CD4-positive, alpha-beta T cell treated with Interleukin-21 for 1 hour (primary cell): ENCODE measurements at regions not wholly inside any gene's neighbourhood (a gene's known extent, or its start where the extent isn't known, plus 50 kb on each side); places are given as distances from the start of the nearest gene placed in this dataset.

Experiments used
- DNase-seq: peaks from one replicate; pipeline ENCODE4 v3.0.0-alpha.2; 2020

GRCh38 chr3:15952543-15953175 is 154.9 kb upstream of the ANKRD28 start:
- DNase-seq: no peak

GRCh38 chr3:15953841-15954240 is 156.1 kb upstream of the ANKRD28 start:
- peak; percentile 6 for DNase-seq

GRCh38 chr3:15955968-15956367 is 158.2 kb upstream of the ANKRD28 start:
- DNase-seq: no peak

GRCh38 chr3:15958692-15959433 is 161.1 kb upstream of the ANKRD28 start:
- no peak for DNase-seq

DNA sequence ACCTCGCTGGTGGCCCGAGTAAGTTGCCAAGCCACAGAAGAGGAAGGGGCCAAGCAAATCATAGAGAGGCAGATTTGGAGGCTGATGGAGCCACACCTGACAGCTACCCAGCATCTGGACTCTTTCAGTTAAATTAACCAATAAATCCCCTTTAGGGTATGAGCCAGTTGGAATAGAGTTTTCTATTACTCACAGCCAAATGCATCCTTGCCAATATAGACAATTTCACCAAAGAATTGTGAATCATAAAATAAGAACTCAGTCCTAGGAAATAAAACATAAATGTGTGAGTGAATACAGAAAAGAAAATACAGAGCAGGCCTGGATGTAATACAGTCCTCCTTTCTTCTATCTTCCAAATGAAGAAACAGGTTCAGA is 161.6 kb upstream of the ANKRD28 start:
- DNase-seq: no peak

DNA sequence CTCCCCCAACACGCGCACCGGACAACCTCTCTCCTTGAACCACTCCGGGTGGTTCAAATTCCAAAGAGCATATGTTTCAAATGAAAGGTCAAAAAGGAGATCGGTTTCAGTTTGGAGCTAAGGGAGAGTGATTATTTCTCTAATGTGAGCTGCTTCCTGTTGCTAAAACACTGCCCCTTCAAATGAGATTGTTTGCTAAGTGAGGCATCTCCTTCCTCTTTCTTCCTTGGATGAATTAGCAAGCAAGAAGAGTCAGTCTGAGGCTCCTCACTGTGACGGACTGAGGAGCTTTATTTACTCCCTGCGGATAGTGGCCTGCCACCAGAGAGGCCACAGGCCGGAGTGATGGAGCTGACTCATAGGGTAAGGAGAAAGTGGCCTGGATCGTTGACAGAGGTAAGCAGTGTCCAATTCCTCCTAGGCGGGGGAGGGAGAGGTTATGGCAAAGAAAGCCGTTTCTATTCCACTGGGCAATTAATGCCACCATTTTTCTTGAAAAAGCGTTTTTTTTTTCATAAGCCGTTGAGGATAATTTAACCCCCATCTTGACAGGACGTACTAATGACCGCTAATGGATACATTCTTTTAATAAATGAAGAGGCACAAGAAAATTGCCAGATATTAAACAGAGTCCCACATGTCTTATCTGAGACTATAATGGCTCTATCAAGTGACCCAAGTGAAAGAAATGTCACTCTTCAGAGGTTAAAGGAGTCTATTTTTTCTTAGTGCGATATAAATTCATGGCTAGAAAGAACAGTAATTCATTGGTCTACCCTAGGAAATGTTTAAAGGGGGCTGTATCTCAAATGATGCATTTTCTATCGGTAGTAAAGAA is 167.0 kb upstream of the ANKRD28 start:
- no peak for DNase-seq

DNA sequence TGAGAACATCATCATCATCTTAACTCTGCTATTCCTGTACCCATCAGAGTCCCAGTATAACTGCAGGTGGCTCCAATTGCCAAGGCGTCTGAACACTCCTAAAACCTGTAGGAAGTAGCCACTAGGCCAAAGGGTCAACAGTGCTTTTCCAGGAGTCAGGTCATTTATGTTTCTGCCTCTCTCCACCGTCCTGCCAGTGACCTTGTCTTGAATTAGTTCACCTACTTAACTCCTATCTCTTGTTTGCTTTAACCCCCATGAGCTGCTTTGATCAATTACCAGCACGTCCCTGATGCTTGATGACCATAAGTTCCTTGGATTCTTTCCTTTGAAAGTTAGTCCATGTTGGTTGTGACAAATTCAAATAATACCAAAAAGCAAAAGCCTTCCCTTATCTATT is 169.8 kb upstream of the ANKRD28 start:
- no peak for DNase-seq

- no peak for DNase-seq
Measured at GRCh38 chr3:15969874-15970640, 172.3 kb upstream of the ANKRD28 start.

- no peak for DNase-seq
Measured at GRCh38 chr3:15973414-15973813, 175.6 kb upstream of the ANKRD28 start.

GRCh38 chr3:15973940-15974339 is 176.2 kb upstream of the ANKRD28 start:
- no peak for DNase-seq

DNA sequence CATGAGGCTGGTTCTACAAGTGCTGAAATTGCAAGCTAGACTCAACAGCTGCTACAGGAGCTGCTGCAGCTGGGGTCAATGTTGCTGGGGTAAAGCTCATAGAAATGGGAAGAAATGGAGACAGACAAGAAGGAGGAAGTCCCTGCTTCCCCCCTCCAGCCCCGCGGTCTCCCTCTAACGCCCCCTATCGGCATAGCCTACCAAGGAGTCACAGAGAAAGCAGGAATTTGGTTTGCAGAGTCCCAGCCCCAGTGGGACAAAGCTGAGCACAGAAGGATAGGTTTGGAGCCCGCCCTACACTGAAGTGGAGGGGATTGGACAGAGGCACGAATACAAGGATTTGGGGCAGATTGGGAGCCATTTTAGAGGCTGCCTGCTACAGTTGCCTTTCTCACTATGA is 176.9 kb upstream of the ANKRD28 start:
- DNase-seq: no peak

DNA sequence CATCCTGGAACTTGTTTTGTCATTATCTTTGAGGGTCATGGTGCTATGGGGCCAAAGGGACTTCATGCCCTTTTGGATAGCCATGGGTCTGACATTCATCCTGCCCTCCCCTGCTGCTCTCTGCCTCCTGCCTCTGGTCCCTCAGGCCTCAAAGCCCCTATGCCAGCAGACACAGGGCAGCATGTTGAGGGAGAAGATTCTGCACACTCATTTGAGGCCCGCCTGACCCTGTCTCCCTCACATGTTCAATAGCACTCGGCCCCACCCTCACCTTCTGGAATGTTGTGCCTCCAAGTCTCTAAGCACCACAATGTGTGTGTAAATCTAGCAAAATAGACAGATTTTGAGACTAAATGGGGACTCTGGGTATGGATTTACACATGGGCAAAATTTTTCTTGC is 178.7 kb upstream of the ANKRD28 start:
- no peak for DNase-seq

- DNase-seq: no peak
Measured at GRCh38 chr3:15977090-15977489, 179.3 kb upstream of the ANKRD28 start.

GRCh38 chr3:15977598-15978232 is 179.9 kb upstream of the ANKRD28 start:
- no peak for DNase-seq

DNA sequence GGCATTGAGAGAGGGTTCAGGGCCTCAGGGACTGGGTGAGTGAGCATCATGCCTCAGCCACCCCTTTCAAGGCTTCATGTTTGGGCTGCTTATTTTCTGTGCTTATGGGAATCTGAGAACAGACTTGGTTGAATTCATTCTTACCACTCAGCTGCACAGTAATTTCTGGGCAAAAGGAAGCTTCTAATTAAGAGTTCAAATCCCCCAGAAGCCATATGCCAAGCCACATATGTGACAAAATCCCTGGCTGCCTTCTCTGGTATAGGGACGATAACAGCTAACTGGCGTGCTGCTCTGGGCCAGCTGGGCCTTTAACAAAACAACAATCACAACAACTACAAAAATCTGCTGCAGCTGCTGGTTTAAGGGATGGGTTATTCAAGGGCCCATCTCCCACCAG is 181.0 kb upstream of the ANKRD28 start:
- DNase-seq: no peak

DNA sequence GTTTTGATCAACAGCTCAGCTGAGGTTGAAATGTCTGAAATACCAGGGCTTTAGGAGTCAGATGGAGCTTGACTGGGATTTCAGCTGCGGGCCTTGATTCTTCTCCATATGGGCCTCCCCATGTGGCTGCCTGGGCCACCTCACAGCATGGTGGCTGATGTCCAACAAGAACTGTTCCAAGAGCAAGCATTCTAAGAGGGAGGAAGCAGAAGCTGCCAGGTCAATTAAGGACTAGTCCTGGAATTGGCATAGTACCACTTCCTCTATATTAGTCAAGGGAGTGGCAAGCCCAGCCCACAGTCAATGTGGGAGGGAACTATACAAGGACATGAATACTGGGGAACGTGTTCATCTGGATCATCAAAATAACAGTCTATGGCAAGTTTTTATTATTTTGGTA is 181.7 kb upstream of the ANKRD28 start:
- DNase-seq: no peak

DNA sequence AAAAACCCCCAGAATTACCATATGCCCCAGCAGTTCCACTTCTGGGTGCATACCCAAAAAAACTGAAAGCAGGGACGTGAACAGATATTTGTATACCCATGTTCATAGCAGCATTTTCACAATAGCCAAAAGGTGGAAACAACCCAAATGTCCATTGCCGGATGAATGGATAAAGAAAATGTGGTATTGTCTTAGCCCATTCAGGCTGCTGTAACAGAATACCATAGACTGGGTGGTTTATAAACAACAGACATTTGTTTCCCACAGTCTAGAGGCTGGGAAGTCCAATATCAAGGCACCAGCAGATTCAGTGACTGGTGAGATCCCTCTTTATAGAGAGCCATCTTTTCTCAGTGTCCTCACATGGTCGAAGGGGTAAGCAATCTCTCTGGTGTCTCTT is 182.1 kb upstream of the ANKRD28 start:
- no peak for DNase-seq

DNA sequence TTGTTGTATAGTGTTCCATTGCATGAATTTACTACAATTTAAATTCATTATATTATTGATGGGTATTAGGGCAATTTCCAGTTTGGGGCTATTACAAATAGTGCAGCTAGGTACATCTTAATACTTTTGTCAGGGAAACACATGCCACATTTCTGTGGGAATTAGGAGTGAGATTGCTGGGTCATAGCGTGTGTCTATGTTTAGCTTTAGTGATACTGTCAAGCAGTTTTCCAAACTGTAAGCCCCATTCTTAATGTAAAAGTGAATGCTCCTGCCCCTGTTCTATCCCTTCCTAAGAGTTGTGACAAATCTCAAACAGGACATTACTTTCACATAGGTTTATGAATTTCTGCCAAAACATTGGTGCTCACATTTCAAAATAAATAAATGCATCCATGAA is 184.5 kb upstream of the ANKRD28 start:
- no peak for DNase-seq

DNA sequence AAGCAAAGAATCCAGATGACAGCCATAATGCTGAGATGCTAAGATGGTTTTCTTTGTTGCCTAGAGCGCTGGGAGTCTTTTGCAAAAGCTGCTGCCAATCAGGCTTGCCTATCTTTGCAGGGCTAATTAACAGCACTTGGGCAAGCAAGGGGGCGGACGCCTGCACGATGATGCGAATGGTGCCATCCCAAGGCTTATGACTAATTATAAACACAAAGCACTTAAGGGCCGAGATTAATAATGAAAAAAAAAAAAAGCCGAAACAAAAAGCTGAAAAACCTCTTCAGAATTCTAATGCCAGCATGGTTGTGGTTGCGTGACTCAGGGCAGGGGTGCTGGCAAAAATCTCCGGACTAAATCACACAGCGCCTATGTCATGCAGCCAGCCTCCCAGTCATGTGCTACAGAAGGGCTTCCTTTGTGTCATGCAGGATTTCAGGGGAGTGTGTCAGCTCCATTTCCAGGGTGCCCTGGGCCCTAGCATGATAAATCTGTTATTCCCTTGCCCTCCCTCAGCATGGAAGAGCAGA is 185.0 kb upstream of the ANKRD28 start:
- DNase-seq: no peak

GRCh38 chr3:15983232-15983631 is 185.5 kb upstream of the ANKRD28 start:
- DNase-seq: no peak

DNA sequence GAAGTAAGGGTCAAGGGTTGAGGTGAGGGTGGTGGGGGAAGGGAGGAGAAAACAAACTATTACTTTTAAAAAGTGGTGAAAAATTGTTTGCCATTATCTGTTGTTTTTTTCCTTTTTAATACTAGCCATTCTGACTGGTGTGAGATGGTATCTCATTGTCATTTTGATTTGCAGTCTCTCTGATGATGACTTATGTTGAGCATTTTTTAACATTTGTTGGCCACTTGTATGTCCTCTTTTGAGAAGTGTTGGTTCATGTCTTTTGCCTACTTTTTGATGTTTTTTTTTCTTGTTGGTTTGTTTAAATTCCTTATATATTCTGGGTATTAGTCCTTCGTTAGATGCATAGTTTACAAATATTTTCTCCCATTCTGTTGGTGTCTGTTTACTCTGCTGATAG is 185.9 kb upstream of the ANKRD28 start:
- no peak for DNase-seq

DNA sequence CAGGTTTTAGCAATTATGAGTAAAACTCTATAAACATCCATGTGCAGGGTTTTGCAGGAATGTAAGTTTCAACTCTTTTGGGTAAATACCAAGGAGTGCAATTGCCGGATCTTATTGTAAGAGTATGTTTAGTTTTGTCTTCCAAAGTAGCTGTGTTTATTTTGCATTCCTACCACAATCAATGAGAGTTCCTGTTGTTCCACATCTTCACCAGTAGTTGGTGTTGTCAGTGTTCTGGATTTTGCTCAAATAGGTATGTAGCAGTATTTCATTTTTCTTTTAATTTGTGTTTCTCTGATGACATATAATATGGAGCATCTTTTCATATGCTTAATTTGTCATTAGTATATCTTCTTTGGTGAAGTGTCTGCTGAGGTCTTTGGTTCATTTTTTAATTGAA is 185.1 kb upstream of the GALNT15 start:
- DNase-seq: no peak
